Stimulated activated memory B cell treated with anti-CD40 and anti-IgM and Interleukin-4, amounts not matched to agents 10 μg/mL and 1 μg/mL and 100 μg/mL, for 72 hours (primary cell): ENCODE measurements at regions not wholly inside any gene's neighbourhood (a gene's known extent, or its start where the extent isn't known, plus 50 kb on each side); places are given as distances from the start of the nearest gene placed in this dataset.
A peak's percentile ranks its signal among the peaks of the same experiment; 100 is the strongest.
"Not testable (repeated sequence)": the region's sequence is repeated elsewhere in the genome, so short reads cannot be mapped to it uniquely, and the experiment has no call there.

Experiments
- ATAC-seq: fragments of 150-1000 bp; cut with Tn5 transposase; 2 replicates; pipeline ENCODE4 v1.10.0; 2021
- H3K27ac Mint-ChIP-seq: one replicate; pipeline ENCODE4 v1.8.0; 2022; ENCODE audit warnings: mild to moderate bottlenecking, mixed read lengths
- H3K27me3 Mint-ChIP-seq: one replicate; pipeline ENCODE4 v1.8.0; 2022; ENCODE audit warnings: mixed read lengths
- H3K36me3 Mint-ChIP-seq: one replicate; pipeline ENCODE4 v1.8.0; 2022; ENCODE audit warnings: mixed read lengths
- H3K4me1 Mint-ChIP-seq: one replicate; pipeline ENCODE4 v1.8.0; 2022; ENCODE audit warnings: mixed read lengths
- H3K4me3 Mint-ChIP-seq: one replicate; pipeline ENCODE4 v1.8.0; 2022; ENCODE audit warnings: mild to moderate bottlenecking, moderate library complexity, mixed read lengths
- H3K9me3 Mint-ChIP-seq: one replicate; pipeline ENCODE4 v1.8.0; 2022; ENCODE audit warnings: mixed read lengths

- Mint-ChIP-seq H3K4me1 (no peaks in the 10 kb centered on the region), H3K27ac (no peak overlapping the region), H3K9me3 (peaks cover 5% of the 10 kb centered on the region), H3K27me3 (peaks cover 16% of the 10 kb centered on the region), H3K4me3 (no peak overlapping the region), H3K36me3 (no peaks in the 10 kb centered on the region)
- ATAC-seq, result no peak
These were observed 148.9 kb downstream of the RHOU start for GRCh38 chr1:228884196-228884595.

DNA sequence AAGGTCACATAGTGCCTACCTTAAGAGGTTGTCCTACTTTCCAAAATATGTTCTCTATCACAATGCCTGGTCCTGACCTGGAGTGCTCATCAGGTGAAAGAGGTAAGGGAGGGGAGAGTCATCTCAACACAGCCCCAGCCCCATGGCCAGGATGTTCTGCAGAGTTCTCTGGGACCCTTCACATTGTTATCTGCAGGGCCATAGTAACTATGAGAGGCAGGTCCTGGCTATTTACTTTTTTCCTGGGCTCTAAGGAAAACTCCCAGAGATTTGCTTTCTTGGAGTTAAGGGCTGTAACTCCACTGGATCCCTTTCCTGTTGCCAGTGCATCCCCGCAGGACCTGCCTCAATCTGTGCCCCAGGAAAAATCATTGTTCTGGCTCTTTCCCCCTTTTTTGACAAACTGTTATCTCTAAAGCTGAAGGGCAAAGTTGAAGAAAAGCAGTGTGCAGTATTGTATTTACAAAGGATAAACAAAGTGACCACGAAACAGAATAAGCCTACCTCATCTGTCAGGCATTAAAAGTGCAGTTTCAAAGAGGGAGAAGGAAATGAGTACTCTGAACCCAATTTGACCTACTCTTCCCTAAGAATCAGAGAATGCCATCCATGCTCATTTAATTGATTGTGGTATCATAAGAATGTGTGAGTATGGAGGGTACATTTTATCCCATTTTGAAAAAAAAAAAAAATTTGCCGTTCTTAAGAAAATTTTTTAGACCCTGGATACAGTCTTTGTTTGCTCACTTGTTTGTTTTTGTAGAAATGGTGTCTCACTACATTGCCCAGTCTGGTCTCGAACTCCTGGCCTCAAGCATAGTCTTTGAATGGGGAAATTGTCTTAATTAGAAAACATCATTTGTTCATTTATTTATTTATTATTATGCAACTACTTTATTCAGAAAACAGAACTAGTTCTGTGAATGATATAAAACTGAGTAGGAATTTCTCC is 149.6 kb downstream of the RHOU start:
- ATAC-seq, result no peak
- Mint-ChIP-seq H3K9me3 (peaks cover 4% of the 10 kb centered on the region), H3K36me3 (no peaks in the 10 kb centered on the region), H3K4me3 (no peak overlapping the region), H3K27ac (no peak overlapping the region), H3K4me1 (no peaks in the 10 kb centered on the region), H3K27me3 (peaks cover 16% of the 10 kb centered on the region)

DNA sequence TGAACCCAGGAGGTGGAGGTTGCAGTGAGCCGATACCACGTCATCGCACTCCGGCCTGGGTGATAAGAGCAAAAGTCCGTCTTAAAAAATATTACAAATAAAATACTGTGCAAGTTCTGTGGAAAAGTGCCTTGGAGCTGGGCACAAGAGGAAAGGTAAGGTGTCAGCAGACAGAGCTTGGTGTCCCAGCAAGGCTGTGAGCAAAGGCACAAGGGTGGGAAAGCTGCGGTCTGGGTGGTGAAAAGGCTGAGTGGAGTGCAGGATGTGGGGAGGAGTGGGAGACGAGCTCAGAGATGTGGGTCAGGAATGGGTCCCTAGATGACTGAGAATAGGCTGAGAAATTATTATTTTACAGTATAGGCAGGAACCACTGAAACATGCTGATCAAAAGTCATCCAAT is 150.6 kb downstream of the RHOU start:
- no peak overlapping the region for H3K4me3 Mint-ChIP-seq
- H3K4me1 Mint-ChIP-seq, result no peaks in the 10 kb centered on the region
- no peaks in the 10 kb centered on the region for H3K36me3 Mint-ChIP-seq
- H3K27me3 Mint-ChIP-seq, result peaks cover 22% of the 10 kb centered on the region
- H3K9me3 Mint-ChIP-seq, result peaks cover 4% of the 10 kb centered on the region
- no peak for ATAC-seq
- H3K27ac Mint-ChIP-seq, result no peak overlapping the region

- peaks cover 6% of the 10 kb centered on the region for H3K9me3 Mint-ChIP-seq
- peaks cover 24% of the 10 kb centered on the region for H3K27me3 Mint-ChIP-seq
- no peaks in the 10 kb centered on the region for H3K4me1 Mint-ChIP-seq
- no peak overlapping the region for H3K27ac Mint-ChIP-seq
- no peak overlapping the region for H3K4me3 Mint-ChIP-seq
- no peak for ATAC-seq
- no peaks in the 10 kb centered on the region for H3K36me3 Mint-ChIP-seq
These were observed 151.8 kb downstream of the RHOU start for GRCh38 chr1:228887101-228887500.

- Mint-ChIP-seq H3K4me3 (no peak overlapping the region), H3K9me3 (peaks cover 6% of the 10 kb centered on the region), H3K4me1 (no peaks in the 10 kb centered on the region), H3K27ac (no peak overlapping the region), H3K36me3 (no peaks in the 10 kb centered on the region), H3K27me3 (peaks cover 24% of the 10 kb centered on the region)
- ATAC-seq, result no peak
These were observed 152.7 kb downstream of the RHOU start for GRCh38 chr1:228887960-228888359.

- Mint-ChIP-seq H3K4me1 (no peaks in the 10 kb centered on the region), H3K27me3 (peaks cover 15% of the 10 kb centered on the region), H3K27ac (no peak overlapping the region), H3K4me3 (no peak overlapping the region), H3K36me3 (no peaks in the 10 kb centered on the region), H3K9me3 (peaks cover 2% of the 10 kb centered on the region)
- ATAC-seq, result no peak
These were observed 154.0 kb downstream of the RHOU start for GRCh38 chr1:228889289-228889688.

- Mint-ChIP-seq H3K9me3 (peaks cover 2% of the 10 kb centered on the region), H3K4me1 (no peaks in the 10 kb centered on the region), H3K27me3 (peaks cover 8% of the 10 kb centered on the region), H3K4me3 (no peak overlapping the region), H3K27ac (no peak overlapping the region), H3K36me3 (no peaks in the 10 kb centered on the region)
- no peak for ATAC-seq
These were observed 156.2 kb downstream of the RHOU start for GRCh38 chr1:228891272-228892034.

GRCh38 chr1:228892200-228892599 is 156.9 kb downstream of the RHOU start:
- not testable (repeated sequence) for H3K27me3 Mint-ChIP-seq, H3K36me3 Mint-ChIP-seq, H3K27ac Mint-ChIP-seq, H3K4me1 Mint-ChIP-seq, ATAC-seq, H3K4me3 Mint-ChIP-seq, H3K9me3 Mint-ChIP-seq

DNA sequence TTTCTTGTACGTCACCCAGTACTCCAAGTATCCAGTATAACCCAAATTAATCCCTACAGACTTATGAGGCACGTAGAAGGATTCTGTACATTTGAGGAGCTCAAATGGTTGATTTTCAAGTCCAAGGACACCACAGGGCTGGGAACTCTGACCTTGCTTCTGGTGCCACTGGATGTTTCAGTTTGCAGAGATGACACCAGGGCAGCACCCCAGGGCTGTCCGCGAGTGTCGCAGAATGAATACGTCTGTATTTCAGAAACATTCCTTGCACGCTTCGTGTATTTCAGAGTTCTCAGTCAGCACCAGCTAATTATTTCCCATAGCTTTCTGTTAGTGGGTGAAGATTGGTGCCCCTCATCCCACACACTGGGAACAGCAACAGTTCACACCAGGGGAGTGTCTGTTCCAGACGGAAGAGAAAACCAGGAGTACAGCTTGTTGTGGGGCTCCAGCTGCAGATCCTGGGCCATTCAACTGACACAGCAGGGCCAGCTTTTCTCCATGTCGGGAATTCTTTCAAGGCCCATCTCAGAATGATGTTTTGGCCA is 159.2 kb downstream of the RHOU start:
- Mint-ChIP-seq H3K9me3 (peaks cover 2% of the 10 kb centered on the region), H3K36me3 (no peaks in the 10 kb centered on the region), H3K4me3 (no peak overlapping the region), H3K27ac (no peak overlapping the region), H3K4me1 (peaks cover 15% of the 10 kb centered on the region), H3K27me3 (peaks cover 17% of the 10 kb centered on the region)
- no peak for ATAC-seq

DNA sequence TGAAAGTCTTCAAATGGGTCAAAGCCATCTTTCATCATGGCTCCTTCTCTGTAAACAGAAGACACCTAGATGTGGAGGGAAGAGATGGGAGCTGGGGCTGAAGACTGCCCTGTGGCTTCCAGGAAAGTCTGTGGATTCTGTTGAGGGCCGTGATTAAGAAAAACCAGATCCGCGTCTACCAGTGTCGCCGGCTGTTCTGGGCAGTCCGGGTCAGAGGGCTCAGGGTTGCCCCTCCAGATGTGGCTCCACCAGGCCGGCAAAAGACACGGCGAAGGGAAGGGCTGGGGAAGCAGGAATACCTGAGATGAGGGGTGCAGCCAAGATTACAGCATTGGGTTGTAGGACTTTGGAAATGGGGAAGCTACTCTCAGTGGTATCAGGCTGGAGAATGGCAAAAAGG is 162.6 kb downstream of the RHOU start:
- peaks cover 15% of the 10 kb centered on the region for H3K4me1 Mint-ChIP-seq
- no peak for ATAC-seq
- no peaks in the 10 kb centered on the region for H3K36me3 Mint-ChIP-seq
- H3K27ac Mint-ChIP-seq, result no peak overlapping the region
- H3K27me3 Mint-ChIP-seq, result peaks cover 17% of the 10 kb centered on the region
- no peaks in the 10 kb centered on the region for H3K9me3 Mint-ChIP-seq
- no peak overlapping the region for H3K4me3 Mint-ChIP-seq

- H3K9me3 Mint-ChIP-seq, result no peaks in the 10 kb centered on the region
- peaks cover 15% of the 10 kb centered on the region for H3K4me1 Mint-ChIP-seq
- H3K27ac Mint-ChIP-seq, result peak overlapping the region; percentile 48
- H3K27me3 Mint-ChIP-seq, result peaks cover 21% of the 10 kb centered on the region
- H3K4me3 Mint-ChIP-seq, result no peak overlapping the region
- peak; percentile 85 for ATAC-seq
- no peaks in the 10 kb centered on the region for H3K36me3 Mint-ChIP-seq
These were observed 163.3 kb downstream of the RHOU start for GRCh38 chr1:228898582-228898992.

DNA sequence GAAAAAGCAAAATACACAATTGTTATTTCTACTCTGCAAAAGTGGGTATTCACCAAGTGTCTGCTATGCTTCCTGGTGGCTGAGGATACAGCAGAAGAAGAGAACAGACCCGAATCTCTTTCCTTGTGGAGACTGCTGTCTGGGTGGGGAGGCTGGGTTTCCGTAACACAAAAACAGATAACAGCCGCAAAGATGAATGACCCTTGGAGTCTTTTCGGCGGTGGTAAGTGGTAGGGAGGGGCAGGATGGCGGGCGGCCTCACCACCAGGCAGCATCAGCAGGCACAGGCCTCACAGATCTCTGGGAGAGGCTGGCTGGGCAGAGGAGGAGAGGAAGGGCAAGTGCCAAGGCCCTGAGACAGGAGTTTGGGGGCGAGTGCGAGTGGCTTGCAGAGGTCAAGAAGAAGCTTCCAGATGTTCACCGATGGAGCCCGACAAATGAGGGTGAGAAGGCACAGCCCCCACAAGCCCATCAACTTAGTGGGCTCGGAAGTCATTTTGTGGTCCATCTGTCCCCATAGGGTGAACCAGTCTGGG is 164.2 kb downstream of the RHOU start:
- Mint-ChIP-seq H3K27me3 (peaks cover 21% of the 10 kb centered on the region), H3K4me1 (peaks cover 15% of the 10 kb centered on the region), H3K4me3 (no peak overlapping the region), H3K36me3 (no peaks in the 10 kb centered on the region), H3K9me3 (no peaks in the 10 kb centered on the region), H3K27ac (no peak overlapping the region)
- no peak for ATAC-seq

- Mint-ChIP-seq H3K4me3 (no peak overlapping the region), H3K27ac (no peak overlapping the region), H3K9me3 (no peaks in the 10 kb centered on the region), H3K27me3 (peaks cover 21% of the 10 kb centered on the region), H3K4me1 (peaks cover 15% of the 10 kb centered on the region), H3K36me3 (no peaks in the 10 kb centered on the region)
- ATAC-seq, result no peak
These were observed 165.0 kb downstream of the RHOU start for GRCh38 chr1:228900099-228900885.

- peaks cover 15% of the 10 kb centered on the region for H3K4me1 Mint-ChIP-seq
- H3K4me3 Mint-ChIP-seq, result no peak overlapping the region
- H3K9me3 Mint-ChIP-seq, result no peaks in the 10 kb centered on the region
These were observed 165.7 kb downstream of the RHOU start for GRCh38 chr1:228900886-228901392.

More at GRCh38 chr1:228900886-228901392, 165.7 kb downstream of the RHOU start:
- H3K27me3 Mint-ChIP-seq, result peaks cover 21% of the 10 kb centered on the region
- ATAC-seq, result no peak
- H3K36me3 Mint-ChIP-seq, result no peaks in the 10 kb centered on the region
- no peak overlapping the region for H3K27ac Mint-ChIP-seq
